Epithelial cell of esophagus (primary cell): ENCODE measurements at regions not wholly inside any gene's neighbourhood (a gene's known extent, or its start where the extent isn't known, plus 50 kb on each side); places are given as distances from the start of the nearest gene placed in this dataset.
"Not testable (repeated sequence)": the region's sequence is repeated elsewhere in the genome, so short reads cannot be mapped to it uniquely, and the experiment has no call there.

ENCODE experiments used
- DNase-seq: peaks from one replicate; pipeline ENCODE4 v3.0.0; 2010; ENCODE audit warnings: low read depth
- H3K4me3 ChIP-seq: 2 replicates; pipeline ENCODE4 v1.5.1; 2011; ENCODE audit warnings: mild to moderate bottlenecking, low read length, control low read depth
- TF ChIP-seq, protein P1 (sequence below): IDR thresholded peaks from 2 replicates; pipeline ENCODE4 v1.5.1; 2011; ENCODE audit warnings: low read depth, mild to moderate bottlenecking, low read length, control low read depth, inconsistent platforms; ENCODE audit not compliant: insufficient read depth; ENCODE audit errors: missing control alignments

DNA sequence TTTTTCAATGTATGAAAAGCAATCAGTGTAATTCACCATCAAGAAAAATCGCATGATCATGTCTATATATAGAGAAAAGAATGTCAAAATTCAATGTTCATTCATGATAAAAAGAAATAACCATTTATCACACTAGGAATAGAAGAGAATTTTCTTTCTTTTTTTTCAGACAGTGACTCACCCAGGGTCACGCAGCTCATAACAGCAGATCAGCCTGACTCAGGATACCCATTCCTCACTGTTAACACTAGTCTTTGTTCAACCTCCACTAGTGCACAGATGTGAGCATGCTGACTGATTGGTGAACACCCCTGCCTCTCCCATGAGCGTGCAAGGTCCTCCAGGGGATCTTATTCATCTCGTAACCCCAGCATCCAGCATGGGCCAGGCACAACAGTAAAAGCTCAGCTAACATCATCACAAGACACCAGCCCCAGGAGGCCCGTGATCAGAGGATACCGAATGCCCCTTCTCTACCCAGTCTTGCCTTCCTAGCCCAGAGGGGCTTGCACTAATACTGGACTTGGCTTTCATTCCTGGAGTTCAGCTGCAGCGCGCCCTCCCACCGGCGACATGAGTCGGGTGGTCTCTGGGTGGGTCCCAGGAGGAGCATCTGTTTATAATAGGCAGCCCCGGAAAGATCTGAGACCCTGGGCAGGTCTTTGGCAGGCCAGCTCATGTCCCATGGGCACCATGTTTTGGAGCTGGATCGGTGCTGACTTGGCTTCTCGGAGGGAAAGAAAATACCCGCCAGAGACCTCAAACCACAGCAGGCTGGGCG, 539.5 kb upstream of the SLC10A2 start:
- no peak overlapping the region for H3K4me3 ChIP-seq
- no peak for DNase-seq
- TF ChIP-seq, protein P1, sequence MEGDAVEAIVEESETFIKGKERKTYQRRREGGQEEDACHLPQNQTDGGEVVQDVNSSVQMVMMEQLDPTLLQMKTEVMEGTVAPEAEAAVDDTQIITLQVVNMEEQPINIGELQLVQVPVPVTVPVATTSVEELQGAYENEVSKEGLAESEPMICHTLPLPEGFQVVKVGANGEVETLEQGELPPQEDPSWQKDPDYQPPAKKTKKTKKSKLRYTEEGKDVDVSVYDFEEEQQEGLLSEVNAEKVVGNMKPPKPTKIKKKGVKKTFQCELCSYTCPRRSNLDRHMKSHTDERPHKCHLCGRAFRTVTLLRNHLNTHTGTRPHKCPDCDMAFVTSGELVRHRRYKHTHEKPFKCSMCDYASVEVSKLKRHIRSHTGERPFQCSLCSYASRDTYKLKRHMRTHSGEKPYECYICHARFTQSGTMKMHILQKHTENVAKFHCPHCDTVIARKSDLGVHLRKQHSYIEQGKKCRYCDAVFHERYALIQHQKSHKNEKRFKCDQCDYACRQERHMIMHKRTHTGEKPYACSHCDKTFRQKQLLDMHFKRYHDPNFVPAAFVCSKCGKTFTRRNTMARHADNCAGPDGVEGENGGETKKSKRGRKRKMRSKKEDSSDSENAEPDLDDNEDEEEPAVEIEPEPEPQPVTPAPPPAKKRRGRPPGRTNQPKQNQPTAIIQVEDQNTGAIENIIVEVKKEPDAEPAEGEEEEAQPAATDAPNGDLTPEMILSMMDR: no peak

DNA sequence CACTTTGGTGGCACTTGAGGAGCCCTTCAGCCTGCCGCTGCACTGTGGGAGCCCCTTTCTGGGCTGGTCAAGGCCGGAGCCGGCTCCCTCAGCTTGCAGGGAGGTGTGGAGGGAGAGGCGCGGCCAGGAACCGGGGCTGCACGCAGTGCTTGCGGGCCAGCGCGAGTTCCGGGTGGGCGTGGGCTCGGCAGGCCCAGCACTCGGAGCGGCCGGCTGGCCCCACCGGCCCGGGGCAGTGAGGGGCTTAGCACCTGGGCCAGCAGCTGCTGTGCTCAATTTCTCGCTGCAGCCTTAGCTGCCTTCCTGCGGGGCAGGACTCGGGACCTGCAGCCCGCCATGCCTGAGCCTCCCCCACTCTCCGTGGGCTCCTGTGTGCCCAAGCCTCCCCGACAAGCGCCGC, 533.7 kb upstream of the SLC10A2 start:
- not testable (repeated sequence) for H3K4me3 ChIP-seq, DNase-seq

DNA sequence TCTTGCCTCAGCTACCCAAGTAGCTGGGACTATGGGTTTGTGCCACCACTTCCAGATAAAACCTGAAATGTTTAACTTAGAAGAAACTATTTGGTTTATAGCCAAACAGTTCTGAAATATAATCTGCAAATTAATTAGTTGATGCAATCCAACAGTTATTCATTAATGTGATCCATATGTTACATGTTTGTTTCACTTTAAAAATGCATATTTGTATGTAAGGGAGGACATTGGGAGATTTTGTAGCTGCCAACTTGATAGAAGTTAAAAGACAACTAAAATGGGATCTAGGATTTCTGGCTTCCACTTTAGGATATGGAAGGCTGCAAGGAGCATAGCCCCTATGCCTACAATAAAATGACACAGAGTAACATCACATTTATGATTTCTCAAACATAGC, 532.5 kb upstream of the SLC10A2 start:
- DNase-seq: no peak
- TF ChIP-seq, protein P1: no peak

DNA sequence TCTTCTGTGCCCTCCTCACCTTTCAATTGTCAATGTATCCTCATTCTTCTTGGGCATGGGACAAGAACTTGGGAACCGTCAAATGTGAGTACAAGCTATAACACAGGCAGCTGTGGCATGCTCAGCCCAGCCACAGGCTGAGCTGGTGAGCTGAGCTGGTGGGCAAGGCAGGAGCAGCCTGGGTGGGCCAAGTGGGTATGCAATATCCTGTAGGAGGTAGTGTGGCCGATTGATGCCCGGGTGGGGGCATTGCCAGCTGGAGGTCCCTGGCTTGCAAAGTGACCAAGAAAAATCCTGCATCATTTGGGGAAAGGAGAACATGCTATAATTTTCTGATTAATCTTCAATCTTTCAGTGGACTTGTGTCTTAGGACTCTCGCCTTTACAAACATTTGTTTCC, 507.2 kb upstream of the SLC10A2 start:
- DNase-seq: no peak
- TF ChIP-seq, protein P1: no peak
- H3K4me3 ChIP-seq: no peak overlapping the region

More for the DNA sequence above, 532.5 kb upstream of the SLC10A2 start:
- H3K4me3 ChIP-seq: no peak overlapping the region

DNA sequence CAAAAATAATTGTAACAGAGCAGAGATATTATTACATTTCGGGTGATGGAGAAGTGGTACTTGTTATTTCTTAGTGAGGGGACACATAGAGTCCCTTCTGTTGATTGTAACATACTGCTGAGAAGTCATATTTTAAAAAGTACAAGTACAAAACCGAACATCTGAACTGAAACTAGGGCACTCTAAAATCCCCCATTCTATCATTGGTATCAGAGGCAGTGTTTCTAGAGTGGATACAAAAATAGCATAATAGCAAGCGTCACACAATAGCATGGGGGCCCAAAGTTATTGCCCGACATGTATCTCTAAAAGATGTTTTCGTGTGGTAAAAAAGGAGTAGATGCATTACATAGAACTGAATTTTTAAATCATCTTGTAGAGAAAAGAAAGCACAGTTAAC, 502.1 kb upstream of the SLC10A2 start:
- no peak overlapping the region for H3K4me3 ChIP-seq
- no peak for DNase-seq
- TF ChIP-seq, protein P1: no peak

DNA sequence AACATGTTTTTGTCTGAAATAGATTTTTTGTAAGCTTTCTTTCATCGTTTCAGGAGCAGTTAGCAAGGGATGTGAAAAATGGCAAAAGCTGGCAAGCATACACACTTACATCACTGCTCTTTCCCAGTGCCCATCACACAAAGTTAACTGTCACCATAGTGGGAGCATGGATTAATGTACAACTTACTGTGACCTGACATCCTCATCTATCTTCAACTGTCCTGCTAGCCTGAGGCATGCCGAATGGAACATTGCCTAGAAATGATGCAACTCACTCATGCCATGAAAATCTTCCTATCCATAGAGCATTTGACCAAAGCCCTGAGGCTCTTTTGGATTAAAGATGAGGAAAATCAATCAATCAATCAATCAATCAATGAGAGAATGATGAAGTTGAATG, 491.7 kb upstream of the SLC10A2 start:
- H3K4me3 ChIP-seq: no peak overlapping the region
- TF ChIP-seq, protein P1: no peak
- no peak for DNase-seq

DNA sequence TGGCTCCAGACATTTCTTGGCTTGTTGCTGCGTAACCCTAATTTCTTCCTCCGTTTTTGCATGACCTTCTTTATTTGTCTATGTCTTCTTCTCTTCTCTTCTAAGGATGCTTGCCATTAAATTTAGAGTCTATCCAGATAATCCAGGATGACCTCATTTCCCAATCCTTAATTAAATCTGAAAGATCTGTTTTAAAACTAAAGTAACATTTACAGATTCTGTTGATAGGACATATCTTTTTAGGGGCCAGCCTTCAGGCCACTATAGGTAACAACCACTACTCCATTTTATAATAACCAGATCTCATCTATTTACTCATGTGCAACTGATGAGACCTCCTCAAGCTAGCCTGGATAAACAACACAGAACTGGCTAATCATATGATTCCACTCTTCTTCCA, 490.5 kb upstream of the SLC10A2 start:
- TF ChIP-seq, protein P1: no peak
- DNase-seq: no peak
- no peak overlapping the region for H3K4me3 ChIP-seq
